LNCaP clone FGC (cell line): ENCODE measurements at regions not wholly inside any gene's neighbourhood (a gene's known extent, or its start where the extent isn't known, plus 50 kb on each side); places are given as distances from the start of the nearest gene placed in this dataset.

Experiments used
- DNase-seq: peaks from one replicate; pipeline ENCODE4 v3.0.0-alpha.2; 2011; ENCODE audit warnings: low read depth
- H3K4me3 ChIP-seq: 2 replicates; pipeline ENCODE4 v1.5.1; 2011; ENCODE audit warnings: mild to moderate bottlenecking, low read depth, low read length, control low read depth
- CTCF ChIP-seq: IDR thresholded peaks from 2 replicates; pipeline ENCODE4 v1.5.1; 2012; ENCODE audit warnings: mild to moderate bottlenecking; ENCODE audit not compliant: control insufficient read depth, insufficient read depth; ENCODE audit errors: extremely low read depth

GRCh38 chr6:170074907-170075306, 216.0 kb downstream of the DLL1 start:
- TF ChIP-seq CTCF, result no peak
- H3K4me3 ChIP-seq, result no peak overlapping the region
- DNase-seq, result no peak

- no peak for TF ChIP-seq CTCF
- DNase-seq, result no peak
- no peak overlapping the region for H3K4me3 ChIP-seq
Measured at GRCh38 chr6:170074435-170074834, 216.4 kb downstream of the DLL1 start.

- no peak overlapping the region for H3K4me3 ChIP-seq
- no peak for TF ChIP-seq CTCF
- no peak for DNase-seq
Measured at GRCh38 chr6:170073846-170074245, 217.0 kb downstream of the DLL1 start.

GRCh38 chr6:170072246-170072645, 218.6 kb downstream of the DLL1 start:
- no peak for TF ChIP-seq CTCF
- DNase-seq, result no peak
- H3K4me3 ChIP-seq, result no peak overlapping the region

- no peak overlapping the region for H3K4me3 ChIP-seq
- no peak for DNase-seq
- no peak for TF ChIP-seq CTCF
Measured at GRCh38 chr6:170069611-170070010, 221.3 kb downstream of the DLL1 start.

- no peak overlapping the region for H3K4me3 ChIP-seq
- TF ChIP-seq CTCF, result no peak
- DNase-seq, result no peak
Measured at GRCh38 chr6:170068496-170068895, 222.4 kb downstream of the DLL1 start.

GRCh38 chr6:170067923-170068360, 222.9 kb downstream of the DLL1 start:
- H3K4me3 ChIP-seq, result no peak overlapping the region
- TF ChIP-seq CTCF, result no peak
- no peak for DNase-seq
